ENCODE measurements at regions not wholly inside any gene's neighbourhood (a gene's known extent, or its start where the extent isn't known, plus 50 kb on each side); places are given as distances from the start of the nearest gene placed in this dataset.

- no peak overlapping the region for H3K4me3 ChIP-seq
- no peaks in the 10 kb centered on the region for H3K27me3 ChIP-seq
- H3K9ac ChIP-seq (ENCODE audit: low read depth in 2 of 2, low read length in 2 of 2) = no peak overlapping the region
- no peaks in the 10 kb centered on the region for H3K9me3 ChIP-seq
- intact Hi-C loops (cut with DNase I) = no loop called here
- H3K4me1 ChIP-seq = no peaks in the 10 kb centered on the region
- TF ChIP-seq CTCF (IDR thresholded peaks at IDR 0.05) = no peak
- DNase-seq = no peak
- H3K27ac ChIP-seq = no peak overlapping the region
- no peaks in the 10 kb centered on the region for H3K36me3 ChIP-seq
Measured at GRCh38 chr1:60224523-60224922, 151.0 kb upstream of the C1orf87 start.

GRCh38 chr1:60223158-60223557 is 149.6 kb upstream of the C1orf87 start:
- DNase-seq = no peak
- Histone ChIP-seq H3K4me3 (no peak overlapping the region), H3K36me3 (no peaks in the 10 kb centered on the region), H3K9me3 (no peaks in the 10 kb centered on the region), H3K27ac (no peak overlapping the region), H3K9ac (ENCODE audit: low read depth in 2 of 2, low read length in 2 of 2) (no peak overlapping the region), H3K27me3 (no peaks in the 10 kb centered on the region), H3K4me1 (no peaks in the 10 kb centered on the region)
- no peak for TF ChIP-seq CTCF (IDR thresholded peaks at IDR 0.05)
- intact Hi-C loops (cut with DNase I) = no loop called here

GRCh38 chr1:60222360-60223115 is 149.0 kb upstream of the C1orf87 start:
- Histone ChIP-seq H3K27me3 (no peaks in the 10 kb centered on the region), H3K9ac (ENCODE audit: low read depth in 2 of 2, low read length in 2 of 2) (no peak overlapping the region), H3K4me1 (no peaks in the 10 kb centered on the region), H3K4me3 (no peak overlapping the region), H3K36me3 (no peaks in the 10 kb centered on the region), H3K27ac (no peak overlapping the region), H3K9me3 (no peaks in the 10 kb centered on the region)
- no peak for DNase-seq
- intact Hi-C loops (cut with DNase I) = no loop called here
- no peak for TF ChIP-seq CTCF (IDR thresholded peaks at IDR 0.05)

GRCh38 chr1:60213253-60213652 is 139.7 kb upstream of the C1orf87 start:
- intact Hi-C loops (cut with DNase I) = no loop called here
- no peak overlapping the region for H3K9ac ChIP-seq (ENCODE audit: low read depth in 2 of 2, low read length in 2 of 2)
- H3K9me3 ChIP-seq = no peaks in the 10 kb centered on the region
- H3K4me1 ChIP-seq = no peaks in the 10 kb centered on the region
- no peak overlapping the region for H3K27ac ChIP-seq
- TF ChIP-seq CTCF (IDR thresholded peaks at IDR 0.05) = no peak
- H3K36me3 ChIP-seq = no peaks in the 10 kb centered on the region
- H3K4me3 ChIP-seq = no peak overlapping the region
- H3K27me3 ChIP-seq = no peaks in the 10 kb centered on the region
- no peak for DNase-seq

- Histone ChIP-seq H3K4me3 (no peak overlapping the region), H3K9me3 (no peaks in the 10 kb centered on the region), H3K27ac (no peak overlapping the region), H3K27me3 (no peaks in the 10 kb centered on the region), H3K36me3 (no peaks in the 10 kb centered on the region), H3K9ac (ENCODE audit: low read depth in 2 of 2, low read length in 2 of 2) (no peak overlapping the region), H3K4me1 (no peaks in the 10 kb centered on the region)
- no peak for TF ChIP-seq CTCF (IDR thresholded peaks at IDR 0.05)
- DNase-seq = no peak
- intact Hi-C loops (cut with DNase I) = no loop called here
Measured at GRCh38 chr1:60196026-60196425, 122.5 kb upstream of the C1orf87 start.
